Esophagus muscularis mucosa (tissue), 4 donors: ENCODE measurements at regions not wholly inside any gene's neighbourhood (a gene's known extent, or its start where the extent isn't known, plus 50 kb on each side); places are given as distances from the start of the nearest gene placed in this dataset.

Experiments
- DNase-seq: peaks from one replicate; pipeline ENCODE4 v3.0.0-alpha.2; 2017; ENCODE audit errors: extremely low spot score
- H3K27ac ChIP-seq, 4 donors: fragments of 200-600 bp; sonication (generic); replicated peaks in 1 of 4; 1 replicate in 3 of 4; 2 replicates in 1 of 4; pipeline ENCODE4 v1.5.1; 2016 to 2019; ENCODE audit warnings: mild to moderate bottlenecking in 1 of 4
- H3K27me3 ChIP-seq, 4 donors: fragments of 200-600 bp; sonication (generic); one replicate each; pipeline versions ENCODE4 v1.5.1 to v1.6.0; 2016 to 2019
- H3K36me3 ChIP-seq, 4 donors: fragments of 200-600 bp; sonication (generic); one replicate each; pipeline ENCODE4 v1.5.1; 2016 to 2019
- H3K4me1 ChIP-seq, 4 donors: fragments of 200-600 bp; sonication (generic); one replicate each; pipeline ENCODE4 v1.5.1; 2016 to 2019
- H3K4me3 ChIP-seq, 4 donors: fragments of 200-600 bp; sonication (generic); 1 replicate in 2 of 4; 2 replicates in 2 of 4; pipeline ENCODE4 v1.5.1; 2016 to 2019; ENCODE audit warnings: mild to moderate bottlenecking in 4 of 4, moderate library complexity in 1 of 4
- H3K9me3 ChIP-seq, 4 donors: fragments of 200-600 bp; sonication (generic); 1 replicate in 3 of 4; 2 replicates in 1 of 4; pipeline ENCODE4 v1.5.1; 2016 to 2019
- CTCF ChIP-seq, 3 experiments: fragments of 200-600 bp in 2 of 3; fragments of 450-650 bp in 1 of 3; sonication (generic) in 2 of 3; IDR thresholded peaks; one replicate each; pipeline ENCODE4 v1.5.1; 2017 to 2019; ENCODE audit warnings: antibody characterized with exemption in 3 of 3, mild to moderate bottlenecking in 2 of 3, moderate library complexity in 1 of 3
- EP300 ChIP-seq: sonication (generic); formaldehyde crosslinking; IDR thresholded peaks from one replicate; pipeline ENCODE4 v1.6.1; 2017; ENCODE audit warnings: antibody characterized with exemption
- POLR2A ChIP-seq: fragments of 450-650 bp; IDR thresholded peaks from one replicate; pipeline ENCODE4 v1.6.1; 2017; ENCODE audit warnings: antibody characterized with exemption, moderate library complexity, mild to moderate bottlenecking, low read depth
- POLR2AphosphoS5 ChIP-seq, 2 donors: sonication (generic); formaldehyde crosslinking; IDR thresholded peaks; one replicate each; pipeline ENCODE4 v1.6.1; 2017; ENCODE audit warnings: antibody characterized with exemption in 2 of 2
- WGBS: methylation state at CpG from one replicate; pipeline ENCODE4 v1.1.5; 2018; 5-methylcytosine and 5-hydroxymethylcytosine counted together
- intact Hi-C: fragments of 100-400 bp; cut with DNase I; formaldehyde crosslinking; loops from one replicate; pipeline ENCODE4 v1.15.1; 2023

GRCh38 chr4:124025000-124025399, 628.4 kb downstream of the SPRY1 start:
- H3K36me3 ChIP-seq: no peaks in the 10 kb centered on the region
- H3K27me3 ChIP-seq: no peaks in the 10 kb centered on the region
- no peak for TF ChIP-seq EP300
- TF ChIP-seq POLR2AphosphoS5 (IDR thresholded peaks at IDR 0.05): no peak
- TF ChIP-seq CTCF (IDR thresholded peaks at IDR 0.05): no peak
- no peak for TF ChIP-seq POLR2A
- DNase-seq: no peak
- no peak overlapping the region for H3K27ac ChIP-seq
- peaks cover 7 to 41% (median 33%) of the 10 kb centered on the region in 4 donors for H3K4me1 ChIP-seq
- 84% methylated on average over 3 of the region's 3 CpGs for WGBS
- intact Hi-C loops: loop anchor here (10.0 kb wide), 1 partner anchor 240 kb away; no protein-coding TSS in a partner anchor
- no peaks in the 10 kb centered on the region for H3K9me3 ChIP-seq
- H3K4me3 ChIP-seq: no peak overlapping the region

GRCh38 chr4:124025428-124025827, 628.8 kb downstream of the SPRY1 start:
- no peaks in the 10 kb centered on the region for H3K27me3 ChIP-seq
- no peak overlapping the region for H3K27ac ChIP-seq
- peaks cover 8 to 41% (median 33%) of the 10 kb centered on the region in 4 donors for H3K4me1 ChIP-seq
- 93% methylated on average over 9 of the region's 9 CpGs for WGBS
- TF ChIP-seq POLR2AphosphoS5 (IDR thresholded peaks at IDR 0.05) (no peak), EP300 (no peak), POLR2A (no peak), CTCF (IDR thresholded peaks at IDR 0.05) (no peak)
- intact Hi-C loops: loop anchor here (10.0 kb wide), 1 partner anchor 241 kb away; no protein-coding TSS in a partner anchor
- H3K4me3 ChIP-seq: no peak overlapping the region
- no peak for DNase-seq
- no peaks in the 10 kb centered on the region for H3K36me3 ChIP-seq
- H3K9me3 ChIP-seq: no peaks in the 10 kb centered on the region

- Histone ChIP-seq H3K27me3 (no peaks in the 10 kb centered on the region), H3K9me3 (no peaks in the 10 kb centered on the region), H3K4me1 (peaks cover 8 to 59% (median 54%) of the 10 kb centered on the region in 4 donors), H3K27ac (peak overlapping the region; percentile 63 to 74 (median 65)), H3K4me3 (no peak overlapping the region), H3K36me3 (no peaks in the 10 kb centered on the region)
- 29% methylated on average over 4 of the region's 4 CpGs for WGBS
- no peak for TF ChIP-seq EP300
- no peak for TF ChIP-seq POLR2A
- no peak for TF ChIP-seq CTCF (IDR thresholded peaks at IDR 0.05)
- no peak for TF ChIP-seq POLR2AphosphoS5 (IDR thresholded peaks at IDR 0.05)
- intact Hi-C loops: loop anchor here (10.0 kb wide), 1 partner anchor 243 kb away; no protein-coding TSS in a partner anchor
- DNase-seq: no peak
Measured at GRCh38 chr4:124028182-124028581, 631.6 kb downstream of the SPRY1 start.

- WGBS: 36% methylated on average over 2 of the region's 2 CpGs
- H3K4me3 ChIP-seq: no peak overlapping the region
- H3K4me1 ChIP-seq: peaks cover 12 to 64% (median 58%) of the 10 kb centered on the region in 4 donors
- H3K36me3 ChIP-seq: no peaks in the 10 kb centered on the region
- TF ChIP-seq POLR2A (no peak), POLR2AphosphoS5 (IDR thresholded peaks at IDR 0.05) (peak; percentile 41)
- no peaks in the 10 kb centered on the region for H3K9me3 ChIP-seq
- no peak for DNase-seq
- intact Hi-C loops: no loop called here
- peak overlapping the region; percentile 45 to 74 (median 70) for H3K27ac ChIP-seq
- no peaks in the 10 kb centered on the region for H3K27me3 ChIP-seq
Measured at GRCh38 chr4:124030147-124030546, 633.6 kb downstream of the SPRY1 start.

GRCh38 chr4:124032035-124032434, 635.4 kb downstream of the SPRY1 start:
- H3K27me3 ChIP-seq: no peaks in the 10 kb centered on the region
- 19% methylated on average over 1 of the region's 1 CpG for WGBS
- H3K4me3 ChIP-seq: no peak overlapping the region
- H3K4me1 ChIP-seq: peaks cover 15 to 80% (median 67%) of the 10 kb centered on the region in 4 donors
- H3K27ac ChIP-seq: peak overlapping the region; percentile 37 to 74 (median 56)
- H3K36me3 ChIP-seq: no peaks in the 10 kb centered on the region
- intact Hi-C loops: no loop called here
- no peak for DNase-seq
- TF ChIP-seq POLR2A (no peak), POLR2AphosphoS5 (IDR thresholded peaks at IDR 0.05) (no peak), EP300 (no peak)
- no peaks in the 10 kb centered on the region for H3K9me3 ChIP-seq
